ENCODE measurements at regions not wholly inside any gene's neighbourhood (a gene's known extent, or its start where the extent isn't known, plus 50 kb on each side); places are given as distances from the start of the nearest gene placed in this dataset.

DNA sequence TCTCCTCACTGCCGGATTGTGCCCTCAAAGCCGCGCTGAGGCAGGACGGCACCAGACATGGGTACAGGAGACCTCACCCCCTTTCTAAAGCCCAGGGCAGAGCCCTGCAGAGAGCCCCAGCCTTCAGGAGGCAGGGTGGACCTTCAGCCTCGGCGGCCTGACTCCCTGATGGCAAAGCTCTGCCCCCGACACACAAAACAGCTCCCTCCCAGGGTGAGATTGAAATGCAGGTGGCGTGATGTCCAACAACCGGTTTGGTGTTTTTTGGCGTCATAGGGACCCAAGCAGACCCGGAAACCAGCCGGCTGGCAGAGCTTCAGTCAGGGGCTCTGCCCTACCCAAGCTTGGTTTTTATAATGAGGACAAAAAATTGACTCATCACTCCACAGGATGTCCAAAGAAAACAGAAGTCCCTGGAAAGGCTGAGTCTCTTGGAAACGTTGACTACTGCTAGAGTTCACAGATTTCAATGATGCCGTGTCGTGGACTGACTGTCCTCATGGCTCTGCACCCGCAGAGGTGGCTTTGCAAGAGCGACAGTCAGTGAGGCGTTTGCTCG lies 275.2 kb upstream of the IRX1 start:
- intact Hi-C loops (cut with micrococcal nuclease), result no loop called here
- H3K27ac ChIP-seq (ENCODE audit: low read depth, low read length), result no peak overlapping the region
- TF ChIP-seq, protein P1, sequence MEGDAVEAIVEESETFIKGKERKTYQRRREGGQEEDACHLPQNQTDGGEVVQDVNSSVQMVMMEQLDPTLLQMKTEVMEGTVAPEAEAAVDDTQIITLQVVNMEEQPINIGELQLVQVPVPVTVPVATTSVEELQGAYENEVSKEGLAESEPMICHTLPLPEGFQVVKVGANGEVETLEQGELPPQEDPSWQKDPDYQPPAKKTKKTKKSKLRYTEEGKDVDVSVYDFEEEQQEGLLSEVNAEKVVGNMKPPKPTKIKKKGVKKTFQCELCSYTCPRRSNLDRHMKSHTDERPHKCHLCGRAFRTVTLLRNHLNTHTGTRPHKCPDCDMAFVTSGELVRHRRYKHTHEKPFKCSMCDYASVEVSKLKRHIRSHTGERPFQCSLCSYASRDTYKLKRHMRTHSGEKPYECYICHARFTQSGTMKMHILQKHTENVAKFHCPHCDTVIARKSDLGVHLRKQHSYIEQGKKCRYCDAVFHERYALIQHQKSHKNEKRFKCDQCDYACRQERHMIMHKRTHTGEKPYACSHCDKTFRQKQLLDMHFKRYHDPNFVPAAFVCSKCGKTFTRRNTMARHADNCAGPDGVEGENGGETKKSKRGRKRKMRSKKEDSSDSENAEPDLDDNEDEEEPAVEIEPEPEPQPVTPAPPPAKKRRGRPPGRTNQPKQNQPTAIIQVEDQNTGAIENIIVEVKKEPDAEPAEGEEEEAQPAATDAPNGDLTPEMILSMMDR (IDR thresholded peaks at IDR 0.05 in 2 of 3, conservative IDR thresholded peaks at IDR 0.05 in 1 of 3; ENCODE audit: borderline replicate concordance in 1 of 3, insufficient read depth in 1 of 3, low read depth in 2 of 3, low read length in 2 of 3), result no peak
- TF ChIP-seq CEBPB (IDR thresholded peaks at IDR 0.05; ENCODE audit: low read depth) (no peak), CBX3 (IDR thresholded peaks at IDR 0.05; ENCODE audit: low read depth) (no peak), EGR1 (IDR thresholded peaks at IDR 0.05; ENCODE audit: low read depth) (no peak), ZNF274 (IDR thresholded peaks at IDR 0.05; ENCODE audit: low read depth, low read length) (no peak), SIN3A (IDR thresholded peaks at IDR 0.05; ENCODE audit: low read depth) (no peak), RAD21 (IDR thresholded peaks at IDR 0.05; ENCODE audit: low read depth) (no peak), POLR2AphosphoS5 (IDR thresholded peaks at IDR 0.05; ENCODE audit: low read depth, low read length) (no peak), JUND (IDR thresholded peaks at IDR 0.05) (no peak), EZH2 (IDR thresholded peaks at IDR 0.05) (no peak), YY1 (IDR thresholded peaks at IDR 0.05; ENCODE audit: extremely low read depth, insufficient replicate concordance, low read depth, low read length) (no peak), SRF (IDR thresholded peaks at IDR 0.05; ENCODE audit: low read depth) (no peak), TCF7L2 (IDR thresholded peaks at IDR 0.05; ENCODE audit: borderline replicate concordance, extremely low read depth, insufficient read depth, insufficient read length) (no peak)
- TF ChIP-seq, protein P2, sequence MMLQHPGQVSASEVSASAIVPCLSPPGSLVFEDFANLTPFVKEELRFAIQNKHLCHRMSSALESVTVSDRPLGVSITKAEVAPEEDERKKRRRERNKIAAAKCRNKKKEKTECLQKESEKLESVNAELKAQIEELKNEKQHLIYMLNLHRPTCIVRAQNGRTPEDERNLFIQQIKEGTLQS (IDR thresholded peaks at IDR 0.05), result no peak
- TF ChIP-seq, protein P3, sequence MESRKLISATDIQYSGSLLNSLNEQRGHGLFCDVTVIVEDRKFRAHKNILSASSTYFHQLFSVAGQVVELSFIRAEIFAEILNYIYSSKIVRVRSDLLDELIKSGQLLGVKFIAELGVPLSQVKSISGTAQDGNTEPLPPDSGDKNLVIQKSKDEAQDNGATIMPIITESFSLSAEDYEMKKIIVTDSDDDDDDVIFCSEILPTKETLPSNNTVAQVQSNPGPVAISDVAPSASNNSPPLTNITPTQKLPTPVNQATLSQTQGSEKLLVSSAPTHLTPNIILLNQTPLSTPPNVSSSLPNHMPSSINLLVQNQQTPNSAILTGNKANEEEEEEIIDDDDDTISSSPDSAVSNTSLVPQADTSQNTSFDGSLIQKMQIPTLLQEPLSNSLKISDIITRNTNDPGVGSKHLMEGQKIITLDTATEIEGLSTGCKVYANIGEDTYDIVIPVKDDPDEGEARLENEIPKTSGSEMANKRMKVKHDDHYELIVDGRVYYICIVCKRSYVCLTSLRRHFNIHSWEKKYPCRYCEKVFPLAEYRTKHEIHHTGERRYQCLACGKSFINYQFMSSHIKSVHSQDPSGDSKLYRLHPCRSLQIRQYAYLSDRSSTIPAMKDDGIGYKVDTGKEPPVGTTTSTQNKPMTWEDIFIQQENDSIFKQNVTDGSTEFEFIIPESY (IDR thresholded peaks at IDR 0.05; ENCODE audit: extremely low read depth, insufficient replicate concordance, low read length), result no peak
- no peak overlapping the region for H3K4me3 ChIP-seq (replicated peaks in 1 of 2; ENCODE audit: low read depth in 1 of 2, low read length in 2 of 2)
- no peak overlapping the region for H3K4me2 ChIP-seq (ENCODE audit: low read length)
- H2AFZ ChIP-seq (ENCODE audit: low read depth, low read length, poor library complexity, severe bottlenecking), result no peak overlapping the region
- BruUV-seq (replicated peaks), result no TSS peak
- no peaks in the 10 kb centered on the region for H3K27me3 ChIP-seq (ENCODE audit: insufficient read depth, low read length)
- H3K9ac ChIP-seq (ENCODE audit: low read length), result no peak overlapping the region
- ATAC-seq (no peak), DNase-seq (ENCODE audit: low read depth, low spot score) (no peak)
- H3K36me3 ChIP-seq (ENCODE audit: control insufficient read depth in 1 of 2, insufficient read depth in 2 of 2, low read length in 2 of 2), result no peaks in the 10 kb centered on the region
- RAD21 ChIA-PET (ENCODE audit: low non-redundant PET in 1 of 2, low total read pairs in 2 of 2, uncharacterized antibody in 2 of 2, unreplicated experiment in 2 of 2), result no interaction called here
- POLR2A ChIA-PET, result no interaction called here
- H4K20me1 ChIP-seq (ENCODE audit: insufficient read depth), result no peaks in the 10 kb centered on the region
- no peaks in the 10 kb centered on the region for H3K79me2 ChIP-seq (ENCODE audit: insufficient read depth, low read length)
- peaks cover 15 to 30% of the 10 kb centered on the region in 2 experiments; a peak in 3 of 4 replicates for H3K9me3 ChIP-seq (ENCODE audit: control insufficient read depth in 1 of 2, insufficient read depth in 1 of 2, low read depth in 1 of 2, low read length in 2 of 2)
- no peaks in the 10 kb centered on the region for H3K9me2 ChIP-seq (ENCODE audit: insufficient read depth)
- CTCF ChIA-PET, result no interaction called here
- H3K4me1 ChIP-seq (ENCODE audit: control insufficient read depth in 1 of 2, insufficient read depth in 2 of 2, low read length in 2 of 2), result no peaks in the 10 kb centered on the region
